ENCODE measurements at regions not wholly inside any gene's neighbourhood (a gene's known extent, or its start where the extent isn't known, plus 50 kb on each side); places are given as distances from the start of the nearest gene placed in this dataset.

DNA sequence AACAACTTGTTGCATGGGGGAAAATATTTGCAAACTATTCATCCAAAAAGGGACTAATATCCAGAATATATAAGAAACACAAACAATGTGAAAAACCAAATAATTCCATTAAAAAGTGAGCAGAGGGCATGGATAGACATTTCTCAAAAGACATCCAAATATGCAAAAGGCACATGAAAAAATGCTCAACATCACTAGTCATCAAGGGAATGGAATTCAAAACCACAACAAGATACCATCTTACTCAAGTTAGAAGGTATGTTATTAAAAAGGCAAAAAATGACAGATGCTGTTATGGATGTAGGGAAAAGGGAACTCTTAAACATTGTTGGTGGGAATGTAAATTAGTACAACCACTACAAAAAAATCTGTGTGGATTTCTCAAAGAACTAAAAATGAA lies 396.5 kb downstream of the CCDC85A start:
- Histone ChIP-seq H4K20me1 (ENCODE audit: control insufficient read depth, insufficient read depth, insufficient read length) (no peaks in the 10 kb centered on the region), H2AK5ac (ENCODE audit: insufficient read length, low read length) (no peak overlapping the region), H4K5ac (ENCODE audit: insufficient read length, low read depth, low read length) (no peak overlapping the region), H3K79me1 (ENCODE audit: insufficient read depth, low read depth, low read length, poor library complexity, severe bottlenecking) (no peaks in the 10 kb centered on the region), H2BK15ac (ENCODE audit: low read depth, low read length) (no peak overlapping the region), H3T11ph (ENCODE audit: low read length) (no peak overlapping the region), H3K9me3 (ENCODE audit: control insufficient read depth, low read depth, low read length) (no peaks in the 10 kb centered on the region), H3K9ac (ENCODE audit: extremely low read depth, insufficient read length, low read length) (no peak overlapping the region), H3K4me1 (ENCODE audit: insufficient read depth, low read length) (no peaks in the 10 kb centered on the region), H3K4me2 (ENCODE audit: insufficient read depth, insufficient read length, low read length) (no peak overlapping the region), H3K18ac (ENCODE audit: insufficient read length, low read depth, low read length) (no peak overlapping the region), H2BK20ac (ENCODE audit: low read depth, low read length, poor library complexity, severe bottlenecking) (no peak overlapping the region), H4K91ac (ENCODE audit: insufficient read length, low read depth, low read length) (no peak overlapping the region), H3K56ac (ENCODE audit: insufficient read length, low read depth, low read length) (no peak overlapping the region), H3K27ac (ENCODE audit: insufficient read length, low read depth, low read length) (no peak overlapping the region), H3K4ac (ENCODE audit: low read depth, low read length) (no peak overlapping the region), H3K27me3 (ENCODE audit: insufficient read depth, low read length) (no peaks in the 10 kb centered on the region), H3K23me2 (ENCODE audit: insufficient read length, low read depth, low read length, poor library complexity, severe bottlenecking) (no peaks in the 10 kb centered on the region), H4K8ac (replicated peaks; ENCODE audit: insufficient read length, low read depth, low read length) (no peak overlapping the region), H2BK12ac (ENCODE audit: insufficient read length, low read depth, low read length) (no peak overlapping the region), H3K14ac (ENCODE audit: insufficient read depth, low read length) (no peak overlapping the region), H3K23ac (ENCODE audit: insufficient read length, low read depth, low read length) (no peak overlapping the region), H2BK120ac (ENCODE audit: low read depth, low read length, poor library complexity, severe bottlenecking) (no peak overlapping the region), H2BK5ac (ENCODE audit: insufficient read length, low read length) (no peak overlapping the region), H2AFZ (ENCODE audit: low read length) (no peak overlapping the region), H3K79me2 (ENCODE audit: insufficient read depth, low read length) (no peaks in the 10 kb centered on the region)
- Mint-ChIP-seq H3K4me3 (no peak overlapping the region), H3K9me3 (no peaks in the 10 kb centered on the region; a peak in 1 of 5 replicates), H3K27me3 (ENCODE audit: low read depth) (no peaks in the 10 kb centered on the region), H3K4me1 (no peaks in the 10 kb centered on the region), H3K36me3 (ENCODE audit: insufficient read depth in 1 of 3, low read depth in 3 of 3) (no peaks in the 10 kb centered on the region), H3K27ac (no peak overlapping the region)
- TF ChIP-seq, protein P1, sequence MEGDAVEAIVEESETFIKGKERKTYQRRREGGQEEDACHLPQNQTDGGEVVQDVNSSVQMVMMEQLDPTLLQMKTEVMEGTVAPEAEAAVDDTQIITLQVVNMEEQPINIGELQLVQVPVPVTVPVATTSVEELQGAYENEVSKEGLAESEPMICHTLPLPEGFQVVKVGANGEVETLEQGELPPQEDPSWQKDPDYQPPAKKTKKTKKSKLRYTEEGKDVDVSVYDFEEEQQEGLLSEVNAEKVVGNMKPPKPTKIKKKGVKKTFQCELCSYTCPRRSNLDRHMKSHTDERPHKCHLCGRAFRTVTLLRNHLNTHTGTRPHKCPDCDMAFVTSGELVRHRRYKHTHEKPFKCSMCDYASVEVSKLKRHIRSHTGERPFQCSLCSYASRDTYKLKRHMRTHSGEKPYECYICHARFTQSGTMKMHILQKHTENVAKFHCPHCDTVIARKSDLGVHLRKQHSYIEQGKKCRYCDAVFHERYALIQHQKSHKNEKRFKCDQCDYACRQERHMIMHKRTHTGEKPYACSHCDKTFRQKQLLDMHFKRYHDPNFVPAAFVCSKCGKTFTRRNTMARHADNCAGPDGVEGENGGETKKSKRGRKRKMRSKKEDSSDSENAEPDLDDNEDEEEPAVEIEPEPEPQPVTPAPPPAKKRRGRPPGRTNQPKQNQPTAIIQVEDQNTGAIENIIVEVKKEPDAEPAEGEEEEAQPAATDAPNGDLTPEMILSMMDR (conservative IDR thresholded peaks at IDR 0.05): no peak
- no peak for DNase-seq

All from H9 (cell line).